Suprapubic skin (tissue), 4 donors: ENCODE measurements at regions not wholly inside any gene's neighbourhood (a gene's known extent, or its start where the extent isn't known, plus 50 kb on each side); places are given as distances from the start of the nearest gene placed in this dataset.

Source experiments
- DNase-seq, 2 donors: peaks; one replicate each; pipeline ENCODE4 v3.0.0-alpha.2; 2019; ENCODE audit warnings: low spot score in 2 of 2
- H3K27ac ChIP-seq: fragments of 200-600 bp; sonication (generic); one replicate; pipeline ENCODE4 v1.5.1; 2019
- H3K27me3 ChIP-seq: fragments of 200-600 bp; sonication (generic); one replicate; pipeline ENCODE4 v1.5.1; 2019
- H3K36me3 ChIP-seq: fragments of 200-600 bp; sonication (generic); one replicate; pipeline ENCODE4 v1.5.1; 2019
- H3K4me1 ChIP-seq: fragments of 200-600 bp; sonication (generic); one replicate; pipeline ENCODE4 v1.5.1; 2019
- H3K4me3 ChIP-seq: fragments of 200-600 bp; sonication (generic); one replicate; pipeline ENCODE4 v1.5.1; 2019; ENCODE audit warnings: mild to moderate bottlenecking
- H3K9me3 ChIP-seq: fragments of 200-600 bp; sonication (generic); one replicate; pipeline ENCODE4 v1.5.1; 2019
- CTCF ChIP-seq, 2 donors: fragments of 200-600 bp in 1 of 2; fragments of 450-650 bp in 1 of 2; sonication (generic) in 1 of 2; IDR thresholded peaks; one replicate each; pipeline ENCODE4 v1.5.1; 2016 to 2019; ENCODE audit warnings: antibody characterized with exemption in 2 of 2, mild to moderate bottlenecking in 1 of 2, moderate library complexity in 1 of 2
- EP300 ChIP-seq: sonication (generic); formaldehyde crosslinking; IDR thresholded peaks from one replicate; pipeline ENCODE4 v1.6.1; 2017; ENCODE audit warnings: antibody characterized with exemption
- POLR2A ChIP-seq, 2 donors: fragments of 450-650 bp; IDR thresholded peaks; one replicate each; pipeline ENCODE4 v1.6.1; 2017; ENCODE audit warnings: antibody characterized with exemption in 2 of 2, mild to moderate bottlenecking in 2 of 2, moderate library complexity in 2 of 2
- POLR2AphosphoS5 ChIP-seq, 3 donors: sonication (generic); formaldehyde crosslinking; IDR thresholded peaks; one replicate each; pipeline ENCODE4 v1.6.1; 2017; ENCODE audit warnings: antibody characterized with exemption in 3 of 3
- WGBS: methylation state at CpG from one replicate; pipeline ENCODE4 v1.1.5; 2018; 5-methylcytosine and 5-hydroxymethylcytosine counted together

GRCh38 chr6:105894556-105894955 is 191.6 kb upstream of the PRDM1 start:
- no peaks in the 10 kb centered on the region for H3K4me1 ChIP-seq
- DNase-seq: no peak
- H3K27ac ChIP-seq: no peak overlapping the region
- no peak overlapping the region for H3K4me3 ChIP-seq
- 82% methylated on average over 1 of the region's 1 CpG for WGBS
- H3K9me3 ChIP-seq: no peaks in the 10 kb centered on the region
- H3K27me3 ChIP-seq: no peaks in the 10 kb centered on the region
- H3K36me3 ChIP-seq: no peaks in the 10 kb centered on the region
- TF ChIP-seq EP300: no peak
- TF ChIP-seq POLR2AphosphoS5 (IDR thresholded peaks at IDR 0.05): no peak
- TF ChIP-seq POLR2A (IDR thresholded peaks at IDR 0.05): no peak
- TF ChIP-seq CTCF (IDR thresholded peaks at IDR 0.05): no peak

GRCh38 chr6:105893741-105894140 is 192.4 kb upstream of the PRDM1 start:
- H3K27ac ChIP-seq: no peak overlapping the region
- H3K27me3 ChIP-seq: no peaks in the 10 kb centered on the region
- H3K4me3 ChIP-seq: no peak overlapping the region
- TF ChIP-seq EP300: no peak
- 89% methylated on average over 7 of the region's 7 CpGs for WGBS
- no peaks in the 10 kb centered on the region for H3K4me1 ChIP-seq
- no peak for DNase-seq
- no peaks in the 10 kb centered on the region for H3K36me3 ChIP-seq
- no peaks in the 10 kb centered on the region for H3K9me3 ChIP-seq

GRCh38 chr6:105892577-105893262 is 193.4 kb upstream of the PRDM1 start:
- Histone ChIP-seq H3K4me3 (no peak overlapping the region), H3K27ac (no peak overlapping the region), H3K27me3 (no peaks in the 10 kb centered on the region), H3K36me3 (no peaks in the 10 kb centered on the region), H3K9me3 (no peaks in the 10 kb centered on the region), H3K4me1 (no peaks in the 10 kb centered on the region)
- DNase-seq: no peak
- no peak for TF ChIP-seq POLR2AphosphoS5 (IDR thresholded peaks at IDR 0.05)
- TF ChIP-seq POLR2A (IDR thresholded peaks at IDR 0.05): no peak
- 65% methylated on average over 3 of the region's 3 CpGs for WGBS

GRCh38 chr6:105890521-105891244 is 195.5 kb upstream of the PRDM1 start:
- no peak for TF ChIP-seq CTCF (IDR thresholded peaks at IDR 0.05)
- Histone ChIP-seq H3K4me1 (peaks cover 9% of the 10 kb centered on the region), H3K27me3 (no peaks in the 10 kb centered on the region), H3K9me3 (no peaks in the 10 kb centered on the region), H3K36me3 (no peaks in the 10 kb centered on the region), H3K4me3 (no peak overlapping the region), H3K27ac (no peak overlapping the region)
- no peak for DNase-seq
- WGBS: 83% methylated on average over 4 of the region's 4 CpGs

- no peaks in the 10 kb centered on the region for H3K36me3 ChIP-seq
- WGBS: 96% methylated on average over 2 of the region's 2 CpGs
Observed at GRCh38 chr6:105889902-105890301, 196.2 kb upstream of the PRDM1 start.

More at GRCh38 chr6:105889902-105890301, 196.2 kb upstream of the PRDM1 start:
- H3K27me3 ChIP-seq: no peaks in the 10 kb centered on the region
- H3K4me1 ChIP-seq: peaks cover 9% of the 10 kb centered on the region
- no peak for TF ChIP-seq CTCF (IDR thresholded peaks at IDR 0.05)
- TF ChIP-seq POLR2AphosphoS5 (IDR thresholded peaks at IDR 0.05): no peak
- TF ChIP-seq EP300: no peak
- no peak for TF ChIP-seq POLR2A (IDR thresholded peaks at IDR 0.05)
- H3K27ac ChIP-seq: no peak overlapping the region
- no peak for DNase-seq
- no peaks in the 10 kb centered on the region for H3K9me3 ChIP-seq
- H3K4me3 ChIP-seq: no peak overlapping the region
